ENCODE measurements at regions not wholly inside any gene's neighbourhood (a gene's known extent, or its start where the extent isn't known, plus 50 kb on each side); places are given as distances from the start of the nearest gene placed in this dataset.

DNA sequence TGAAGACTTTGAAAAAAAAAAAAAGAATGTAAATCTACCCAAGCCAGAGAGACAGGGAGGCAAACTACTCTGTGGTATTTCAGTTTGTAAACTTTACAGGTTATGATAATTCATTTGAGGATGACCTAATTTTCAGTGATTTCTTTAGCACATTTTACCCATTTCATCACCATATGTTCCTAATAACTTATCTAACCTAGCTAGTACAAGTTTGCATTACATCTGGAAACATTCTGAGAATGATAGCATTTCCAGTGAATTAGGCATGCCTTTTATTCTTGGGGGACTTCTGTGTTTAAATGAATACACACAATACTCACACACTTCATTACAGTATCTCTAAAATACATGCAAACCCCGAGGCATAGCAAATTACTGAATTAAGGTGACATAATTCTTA is 1055.5 kb downstream of the PCDH18 start:
- DNase-seq = no peak

GRCh38 chr4:136471051-136471450 is 1061.2 kb downstream of the PCDH18 start:
- DNase-seq = no peak

GRCh38 chr4:136465691-136466090 is 1066.6 kb downstream of the PCDH18 start:
- no peak for DNase-seq

GRCh38 chr4:136463941-136464340 is 1068.4 kb downstream of the PCDH18 start:
- no peak for DNase-seq

DNA sequence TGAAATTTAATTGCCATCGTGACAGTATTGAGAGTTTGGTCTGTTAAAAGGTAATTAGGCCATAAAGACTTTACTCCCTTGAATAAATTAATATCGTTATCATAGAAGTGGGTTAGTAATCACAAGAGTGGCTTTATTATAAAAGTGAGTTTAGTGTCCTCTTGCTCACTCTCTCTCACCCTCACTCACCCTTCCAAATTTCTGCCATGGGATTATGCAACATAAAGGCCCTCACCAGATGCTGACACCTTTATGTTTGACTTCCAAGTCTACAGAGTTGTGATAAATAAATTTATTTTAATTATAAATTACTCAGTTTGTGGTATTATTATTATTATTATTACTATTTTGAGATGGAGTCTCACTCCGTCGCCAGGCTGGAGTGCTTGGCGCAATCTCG is 1070.8 kb downstream of the PCDH18 start:
- DNase-seq = no peak

DNA sequence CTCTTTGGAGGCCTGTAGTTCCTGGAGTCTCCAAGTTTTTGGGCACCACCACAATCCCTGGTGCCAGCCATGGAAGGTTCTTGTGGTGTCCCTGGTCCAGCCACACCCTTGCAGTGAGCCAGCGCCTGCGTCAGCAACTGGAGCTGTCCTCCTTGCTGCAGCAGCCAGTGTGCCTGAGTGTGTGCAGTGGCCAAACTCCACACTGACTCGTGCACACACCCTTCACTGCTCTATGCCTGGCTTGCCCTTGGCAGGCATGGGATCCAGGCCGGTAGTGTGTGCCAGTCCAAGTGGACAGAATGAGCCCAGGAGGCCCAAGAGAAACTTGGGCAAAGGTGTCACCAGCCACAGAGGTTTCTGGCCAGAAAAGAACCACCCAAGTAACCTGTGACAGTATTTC is 1074.0 kb downstream of the PCDH18 start:
- DNase-seq = no peak

GRCh38 chr4:136457577-136457976 is 1074.7 kb downstream of the PCDH18 start:
- DNase-seq = no peak

GRCh38 chr4:136457004-136457403 is 1075.3 kb downstream of the PCDH18 start:
- DNase-seq = no peak

DNA sequence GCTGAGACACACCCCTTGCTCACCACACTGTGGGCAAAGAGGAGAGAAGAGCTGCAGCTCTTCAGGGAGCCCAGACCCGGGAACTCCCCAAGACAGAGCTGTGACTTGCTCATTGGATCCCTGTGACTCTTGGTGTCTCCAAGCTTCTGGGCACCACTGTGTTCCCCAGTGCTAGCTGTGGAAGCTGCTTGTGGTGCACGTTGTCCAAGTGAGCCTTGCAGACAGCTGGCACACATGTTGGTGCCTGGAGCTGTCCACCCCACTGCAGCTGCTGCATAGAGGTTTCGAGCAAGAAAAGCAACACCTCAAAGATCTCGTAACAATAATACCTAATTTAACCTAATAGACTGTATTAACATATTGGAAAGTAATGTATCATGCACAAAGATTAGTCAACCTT is 1089.3 kb downstream of the PCDH18 start:
- no peak for DNase-seq

- DNase-seq = no peak
Measured at GRCh38 chr4:136442447-136442846, 1089.8 kb downstream of the PCDH18 start.

DNA sequence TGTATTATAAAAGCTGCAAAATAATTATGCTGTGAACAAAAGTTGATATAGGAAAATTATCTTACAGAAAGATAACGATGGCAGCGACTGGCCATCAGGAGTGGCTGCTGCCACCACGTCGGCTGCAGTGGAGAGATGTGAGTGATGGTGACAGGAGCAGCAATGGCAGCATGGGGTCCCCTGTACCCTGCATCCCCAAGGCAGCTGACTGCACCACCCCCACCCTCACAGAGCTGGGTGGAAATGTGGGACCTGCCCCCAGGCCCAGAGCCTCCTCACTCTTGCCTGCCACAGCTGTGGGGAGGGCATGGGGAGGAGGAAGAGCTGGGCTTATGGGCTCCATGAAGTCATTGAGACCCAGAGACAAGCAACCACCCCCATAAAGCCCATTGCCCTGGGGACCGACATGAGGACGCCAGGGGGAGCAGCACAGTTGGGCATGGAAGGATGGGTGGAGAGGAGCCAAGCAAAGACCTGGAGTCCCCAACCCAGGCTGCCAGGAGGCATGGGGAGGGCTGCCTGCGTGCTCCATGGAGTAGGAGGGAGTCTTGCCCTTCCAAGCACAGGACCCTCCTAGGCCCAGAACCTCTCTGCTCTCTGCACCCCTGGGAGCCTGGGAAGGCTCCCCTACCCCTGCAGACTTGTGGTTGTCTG is 1090.5 kb downstream of the PCDH18 start:
- no peak for DNase-seq

- DNase-seq = no peak
Measured at GRCh38 chr4:136438645-136439044, 1093.6 kb downstream of the PCDH18 start.

DNA sequence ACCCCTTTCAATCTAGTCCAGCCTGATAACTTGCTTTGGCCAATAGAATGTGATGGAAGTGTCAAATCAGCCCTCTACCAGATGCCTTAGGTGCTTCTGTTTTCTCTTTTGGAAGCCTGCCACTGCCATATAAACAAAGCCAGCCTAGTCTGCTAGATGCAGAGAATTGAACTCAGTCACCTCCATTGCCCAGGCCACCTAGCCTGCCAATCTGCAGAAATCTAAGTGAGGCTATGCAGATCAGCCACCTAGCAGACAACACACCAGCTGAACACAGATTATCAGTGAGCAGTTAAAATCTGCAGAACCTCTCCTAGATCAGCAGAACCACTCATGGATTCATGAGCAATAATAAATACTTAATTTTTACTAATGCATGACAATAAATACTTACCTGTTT is 1108.2 kb downstream of the PCDH18 start:
- no peak for DNase-seq

- no peak for DNase-seq
Measured at GRCh38 chr4:136414981-136415380, 1117.3 kb downstream of the PCDH18 start.

DNA sequence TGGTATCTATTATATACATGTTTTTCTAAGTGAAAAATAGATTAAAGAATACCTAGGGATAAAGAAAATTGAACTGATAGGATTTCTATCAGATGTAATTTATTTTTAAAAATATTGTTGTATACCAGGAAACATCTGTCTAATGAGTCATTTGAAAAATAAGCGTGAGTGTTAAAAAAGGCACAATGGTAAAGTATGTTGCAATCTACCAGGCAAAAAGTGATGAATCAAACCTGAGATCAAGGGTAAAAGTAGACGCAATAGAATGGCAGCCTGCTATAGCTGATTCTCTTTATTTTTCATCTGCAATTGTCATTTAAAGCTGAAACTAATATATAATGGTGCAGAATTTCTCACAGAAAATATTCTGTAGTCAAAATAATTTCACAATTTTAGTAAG is 1119.6 kb downstream of the PCDH18 start:
- no peak for DNase-seq

GRCh38 chr4:136400829-136401228 is 1131.5 kb downstream of the PCDH18 start:
- no peak for DNase-seq

DNA sequence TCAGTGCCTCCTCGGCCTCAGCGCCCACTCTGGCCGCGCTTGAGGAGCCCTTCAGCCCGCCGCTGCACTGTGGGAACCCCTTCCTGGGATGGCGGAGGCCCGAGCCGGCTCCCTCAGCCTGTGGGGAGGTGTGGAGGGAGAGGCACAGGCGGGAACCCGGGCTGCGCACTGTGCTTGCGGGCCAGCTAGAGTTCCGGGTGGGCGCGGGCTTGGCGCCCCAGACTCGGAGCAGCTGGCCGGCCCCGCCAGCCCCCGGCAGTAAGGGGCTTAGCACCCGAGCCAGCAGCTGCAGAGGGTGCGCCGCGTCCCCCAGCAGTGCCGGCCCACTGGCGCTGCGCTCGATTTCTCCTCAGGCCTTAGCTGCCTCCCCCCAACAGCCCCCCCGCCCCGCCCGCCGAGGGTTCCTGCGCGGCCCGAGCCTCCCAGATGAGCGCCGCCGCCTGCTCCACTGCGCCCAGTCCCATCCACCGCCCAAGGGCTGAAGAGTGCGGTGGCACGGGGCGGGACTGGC is 1137.0 kb downstream of the PCDH18 start:
- no peak for DNase-seq

DNA sequence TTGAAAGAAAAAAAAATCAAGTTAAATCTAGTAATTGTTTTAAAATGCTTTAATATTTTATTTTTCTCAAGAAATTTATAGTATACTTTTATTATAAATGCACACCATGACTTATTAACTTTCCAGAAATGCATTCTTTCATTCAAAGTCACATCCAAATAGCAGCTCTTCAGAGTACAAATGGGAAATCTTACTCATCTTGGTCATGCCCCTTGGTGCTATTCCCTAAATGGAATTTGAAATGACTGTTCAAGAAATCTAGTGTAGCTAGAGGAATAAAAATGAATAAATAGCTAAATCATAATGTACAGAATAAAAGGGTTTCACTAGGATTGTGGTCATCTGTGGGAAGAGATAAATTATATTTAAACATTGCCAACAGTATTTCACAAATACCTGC is 1139.7 kb downstream of the PCDH18 start:
- no peak for DNase-seq

DNA sequence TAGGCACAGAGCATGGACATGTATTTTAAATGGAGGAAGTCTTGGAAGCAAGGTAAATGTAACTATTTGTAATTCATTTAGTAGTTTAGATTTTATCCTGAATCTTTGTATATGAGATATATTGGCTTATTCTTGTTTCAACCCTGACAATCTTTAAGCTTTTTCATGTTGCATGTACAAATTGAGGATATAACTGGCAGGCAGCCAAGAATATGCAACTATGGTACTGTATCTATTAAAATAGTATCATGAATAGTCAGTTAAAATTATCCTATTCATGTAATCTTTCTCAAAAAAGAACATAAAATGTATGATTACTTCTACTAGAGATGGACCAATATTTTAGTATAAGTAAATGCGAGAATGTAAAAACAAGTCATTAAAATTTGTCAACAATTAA is 1141.5 kb downstream of the PCDH18 start:
- no peak for DNase-seq

- no peak for DNase-seq
Measured at GRCh38 chr4:136383082-136383481, 1149.2 kb downstream of the PCDH18 start.

DNA sequence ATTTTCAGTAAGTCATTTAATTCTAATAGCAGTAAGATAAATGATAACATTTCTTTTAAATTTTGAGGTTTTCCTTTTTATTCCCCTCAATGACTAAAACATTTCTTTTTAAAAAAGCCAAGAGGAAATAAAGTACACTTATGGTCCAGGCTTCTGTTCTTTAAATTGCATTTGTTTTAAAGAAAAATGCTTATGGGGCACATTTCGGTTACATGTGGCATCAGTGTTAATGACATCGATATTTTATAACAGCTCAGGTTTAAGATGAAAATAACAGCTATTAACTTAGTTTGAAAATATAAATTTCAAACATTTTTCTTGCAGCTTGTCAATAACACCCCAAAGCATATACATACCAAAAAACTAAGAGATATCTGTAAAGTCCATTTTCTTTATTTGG is 1161.1 kb downstream of the PCDH18 start:
- no peak for DNase-seq

DNA sequence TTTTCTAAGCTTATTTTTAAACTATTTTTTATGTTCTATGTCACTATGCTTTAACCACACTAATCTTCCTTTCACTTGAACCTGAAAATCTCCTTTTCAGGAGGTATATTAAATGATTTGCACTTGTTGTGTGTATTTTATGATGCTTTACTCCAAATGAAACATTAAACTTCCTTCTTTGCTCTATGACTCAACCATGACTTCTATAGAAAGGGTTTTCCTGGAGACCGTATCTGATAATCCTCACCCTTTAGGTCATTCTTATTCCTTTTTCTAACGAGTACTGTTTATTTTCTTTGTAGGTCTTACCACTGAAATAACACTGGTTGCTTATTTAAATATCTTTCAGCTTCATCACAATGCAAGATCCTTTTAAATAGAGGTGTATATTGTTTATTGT is 1163.2 kb downstream of the PCDH18 start:
- no peak for DNase-seq

GRCh38 chr4:136357556-136357955 is 1174.7 kb downstream of the PCDH18 start:
- DNase-seq = no peak

DNA sequence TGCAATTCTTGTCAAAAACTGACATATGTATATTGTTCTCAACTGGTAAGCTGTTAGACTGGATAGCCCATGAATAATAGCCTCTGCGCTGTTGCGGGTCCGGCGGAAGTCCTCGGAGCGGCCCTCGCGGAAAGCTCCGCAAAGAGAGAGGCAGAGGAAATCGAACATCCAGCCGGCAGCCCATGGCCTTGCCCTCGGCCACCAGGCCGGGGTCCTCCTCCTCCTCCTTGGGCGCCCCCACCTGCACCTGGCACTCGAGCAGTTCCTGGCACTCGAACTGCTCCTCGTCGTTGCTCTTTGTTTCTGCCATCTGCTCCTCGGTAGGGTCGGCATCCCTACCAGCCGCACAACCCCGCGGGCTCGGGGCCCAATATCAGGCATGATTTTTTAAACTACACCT is 1176.3 kb downstream of the PCDH18 start:
- DNase-seq = no peak

DNA sequence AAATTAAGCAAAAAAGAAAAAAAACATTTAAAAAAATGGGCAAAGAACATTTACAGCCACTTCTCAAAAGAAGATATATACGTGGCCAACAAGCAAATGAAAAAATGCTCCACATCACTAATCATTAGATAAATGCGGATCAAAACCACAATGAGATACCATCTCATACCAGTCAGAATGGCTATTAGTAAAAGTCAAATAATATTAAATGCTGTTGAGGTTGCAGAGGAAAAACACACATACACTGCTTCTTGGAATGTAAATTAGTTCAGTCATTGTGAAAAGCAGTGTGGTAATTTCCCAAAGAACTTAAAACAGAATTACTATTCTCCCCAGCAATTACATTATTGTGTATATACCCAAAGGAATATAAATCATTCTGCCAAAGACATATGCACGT is 1189.0 kb downstream of the PCDH18 start:
- no peak for DNase-seq
